HEK293 (cell line): ENCODE measurements at regions not wholly inside any gene's neighbourhood (a gene's known extent, or its start where the extent isn't known, plus 50 kb on each side); places are given as distances from the start of the nearest gene placed in this dataset.

Experiments
- CTCF ChIA-PET: fragments of 350-600 bp; formaldehyde crosslinking; extraction: SDS; loops from one replicate; lab custom pipeline; 2021; ENCODE audit warnings: antibody characterized with exemption; lab: Yijun Ruan, JAX
- POLR2A ChIA-PET: fragments of 300-600 bp; formaldehyde crosslinking; extraction: SDS; loops from one replicate; lab custom pipeline; 2020; ENCODE audit warnings: antibody characterized with exemption, inconsistent platforms; lab: Yijun Ruan, JAX
- H3K27ac ChIP-seq: fragments of 200-500 bp; sonication (Bioruptor generic); 2 replicates; pipeline ENCODE4 v1.5.1; 2014; ENCODE audit warnings: low read depth, low read length, control low read depth, inconsistent platforms; ENCODE audit errors: extremely low read depth
- H3K36me3 ChIP-seq, 2 experiments: fragments of 200-500 bp in 1 of 2; sonication (Bioruptor generic) in 1 of 2; 1 replicate in 1 of 2; 2 replicates in 1 of 2; pipeline ENCODE4 v1.5.1; 2014 to 2017; ENCODE audit warnings: inconsistent platforms in 2 of 2, low read length in 2 of 2; ENCODE audit not compliant: control insufficient read depth in 2 of 2, insufficient read depth in 1 of 2
- H3K4me1 ChIP-seq: fragments of 200-500 bp; sonication (Bioruptor generic); 2 replicates; pipeline ENCODE4 v1.5.1; 2014; ENCODE audit warnings: mild to moderate bottlenecking, low read length, inconsistent platforms; ENCODE audit not compliant: control insufficient read depth, insufficient read depth
- H3K4me3 ChIP-seq: 2 replicates; pipeline ENCODE4 v1.5.1; 2011; ENCODE audit warnings: low read depth, mild to moderate bottlenecking, control low read depth, low read length, moderate library complexity
- H3K9me3 ChIP-seq: fragments of 200-500 bp; sonication (Bioruptor generic); 2 replicates; pipeline ENCODE4 v1.5.1; 2014; ENCODE audit warnings: low read depth, low read length, inconsistent platforms; ENCODE audit not compliant: control insufficient read depth, insufficient read depth
- AEBP2 ChIP-seq: fragments of 450-650 bp; formaldehyde crosslinking; IDR thresholded peaks from 2 replicates; pipeline ENCODE4 v1.5.1; 2016; ENCODE audit warnings: missing biosample characterization, missing genetic modification characterization, borderline replicate concordance
- BCL11A ChIP-seq: fragments of 450-650 bp; formaldehyde crosslinking; IDR thresholded peaks from 2 replicates; pipeline ENCODE4 v1.5.1; 2016; ENCODE audit warnings: low read depth, missing biosample characterization, missing genetic modification characterization
- EGR2 ChIP-seq: fragments of 450-650 bp; formaldehyde crosslinking; IDR thresholded peaks from 2 replicates; pipeline ENCODE4 v1.5.1; 2016; ENCODE audit warnings: low read depth, missing biosample characterization, missing genetic modification characterization
- HOXD13 ChIP-seq: sonication (generic); formaldehyde crosslinking; IDR thresholded peaks from 2 replicates; pipeline ENCODE4 v1.8.0; 2022; ENCODE audit warnings: missing genetic modification reagents, borderline replicate concordance
- OSR2 ChIP-seq: fragments of 450-650 bp; formaldehyde crosslinking; IDR thresholded peaks from 2 replicates; pipeline ENCODE4 v1.5.1; 2016; ENCODE audit warnings: missing biosample characterization, missing genetic modification characterization
- PRDM10 ChIP-seq: fragments of 450-650 bp; formaldehyde crosslinking; IDR thresholded peaks from 2 replicates; pipeline ENCODE4 v1.5.1; 2016; ENCODE audit warnings: missing biosample characterization, missing genetic modification characterization
- REPIN1 ChIP-seq: fragments of 450-650 bp; formaldehyde crosslinking; IDR thresholded peaks from 2 replicates; pipeline ENCODE4 v1.5.1; 2017; ENCODE audit warnings: missing biosample characterization, missing genetic modification characterization, low read depth
- YY2 ChIP-seq: fragments of 450-650 bp; formaldehyde crosslinking; IDR thresholded peaks from 2 replicates; pipeline ENCODE4 v1.5.1; 2016; ENCODE audit warnings: missing biosample characterization, missing genetic modification characterization
- ZBTB1 ChIP-seq: fragments of 450-650 bp; formaldehyde crosslinking; IDR thresholded peaks from 2 replicates; pipeline ENCODE4 v1.5.1; 2016; ENCODE audit warnings: missing biosample characterization, missing genetic modification characterization
- ZIC2 ChIP-seq: fragments of 450-650 bp; formaldehyde crosslinking; IDR thresholded peaks from 2 replicates; pipeline ENCODE4 v1.5.1; 2016; ENCODE audit warnings: missing biosample characterization, missing genetic modification characterization
- ZNF174 ChIP-seq: fragments of 450-650 bp; formaldehyde crosslinking; IDR thresholded peaks from 2 replicates; pipeline ENCODE4 v1.5.0; 2017; ENCODE audit warnings: missing biosample characterization, mild to moderate bottlenecking, missing genetic modification characterization
- ZNF324 ChIP-seq: fragments of 450-650 bp; formaldehyde crosslinking; IDR thresholded peaks from 2 replicates; pipeline ENCODE4 v1.5.1; 2016; ENCODE audit warnings: missing biosample characterization, missing genetic modification characterization
- ZNF335 ChIP-seq: fragments of 450-650 bp; formaldehyde crosslinking; conservative IDR thresholded peaks from 2 replicates; pipeline ENCODE4 v1.5.1; 2016; ENCODE audit warnings: missing biosample characterization, missing genetic modification characterization
- ZNF391 ChIP-seq: fragments of 450-650 bp; formaldehyde crosslinking; IDR thresholded peaks from 2 replicates; pipeline ENCODE4 v1.5.1; 2016; ENCODE audit warnings: low read depth, missing biosample characterization, missing genetic modification characterization, borderline replicate concordance
- ZNF416 ChIP-seq: fragments of 450-650 bp; formaldehyde crosslinking; IDR thresholded peaks from 2 replicates; pipeline ENCODE4 v1.5.1; 2016; ENCODE audit warnings: missing biosample characterization, missing genetic modification characterization
- ZNF423 ChIP-seq: fragments of 450-650 bp; formaldehyde crosslinking; IDR thresholded peaks from 2 replicates; pipeline ENCODE4 v1.5.1; 2016; ENCODE audit warnings: missing biosample characterization, missing genetic modification characterization
- ZNF426 ChIP-seq: fragments of 450-650 bp; formaldehyde crosslinking; IDR thresholded peaks from 2 replicates; pipeline ENCODE4 v1.5.1; 2017; ENCODE audit warnings: missing biosample characterization, missing genetic modification characterization, mild to moderate bottlenecking, inconsistent platforms, moderate library complexity
- ZNF488 ChIP-seq: fragments of 450-650 bp; formaldehyde crosslinking; IDR thresholded peaks from 2 replicates; pipeline ENCODE4 v1.5.1; 2016; ENCODE audit warnings: missing biosample characterization, missing genetic modification characterization
- ZNF529 ChIP-seq: fragments of 450-650 bp; formaldehyde crosslinking; IDR thresholded peaks from 2 replicates; pipeline ENCODE4 v1.5.1; 2017; ENCODE audit warnings: missing genetic modification characterization, missing biosample characterization; ENCODE audit not compliant: insufficient replicate concordance
- ZNF561 ChIP-seq: fragments of 450-650 bp; IDR thresholded peaks from 2 replicates; pipeline ENCODE4 v1.5.1; 2018; ENCODE audit warnings: missing biosample characterization, missing genetic modification characterization, borderline replicate concordance
- ZNF585B ChIP-seq: fragments of 450-650 bp; formaldehyde crosslinking; IDR thresholded peaks from 2 replicates; pipeline ENCODE4 v1.5.1; 2016; ENCODE audit warnings: missing biosample characterization, missing genetic modification characterization
- ZNF624 ChIP-seq: fragments of 450-650 bp; formaldehyde crosslinking; IDR thresholded peaks from 2 replicates; pipeline ENCODE4 v1.5.1; 2017; ENCODE audit warnings: missing biosample characterization, missing genetic modification characterization
- ZNF670 ChIP-seq: fragments of 450-650 bp; formaldehyde crosslinking; IDR thresholded peaks from 2 replicates; pipeline ENCODE4 v1.5.1; 2016; ENCODE audit warnings: missing biosample characterization, missing genetic modification characterization, low read depth
- ZNF791 ChIP-seq: fragments of 450-650 bp; formaldehyde crosslinking; IDR thresholded peaks from 2 replicates; pipeline ENCODE4 v1.5.1; 2016; ENCODE audit warnings: missing biosample characterization, missing genetic modification characterization
- ZNF843 ChIP-seq: fragments of 450-650 bp; formaldehyde crosslinking; IDR thresholded peaks from 2 replicates; pipeline ENCODE4 v1.5.1; 2016; ENCODE audit warnings: missing biosample characterization, missing genetic modification characterization
- TF ChIP-seq, protein P1 (sequence below): fragments of 450-650 bp; formaldehyde crosslinking; IDR thresholded peaks from 2 replicates; pipeline ENCODE4; 2016; ENCODE audit warnings: missing biosample characterization, missing genetic modification characterization

DNA sequence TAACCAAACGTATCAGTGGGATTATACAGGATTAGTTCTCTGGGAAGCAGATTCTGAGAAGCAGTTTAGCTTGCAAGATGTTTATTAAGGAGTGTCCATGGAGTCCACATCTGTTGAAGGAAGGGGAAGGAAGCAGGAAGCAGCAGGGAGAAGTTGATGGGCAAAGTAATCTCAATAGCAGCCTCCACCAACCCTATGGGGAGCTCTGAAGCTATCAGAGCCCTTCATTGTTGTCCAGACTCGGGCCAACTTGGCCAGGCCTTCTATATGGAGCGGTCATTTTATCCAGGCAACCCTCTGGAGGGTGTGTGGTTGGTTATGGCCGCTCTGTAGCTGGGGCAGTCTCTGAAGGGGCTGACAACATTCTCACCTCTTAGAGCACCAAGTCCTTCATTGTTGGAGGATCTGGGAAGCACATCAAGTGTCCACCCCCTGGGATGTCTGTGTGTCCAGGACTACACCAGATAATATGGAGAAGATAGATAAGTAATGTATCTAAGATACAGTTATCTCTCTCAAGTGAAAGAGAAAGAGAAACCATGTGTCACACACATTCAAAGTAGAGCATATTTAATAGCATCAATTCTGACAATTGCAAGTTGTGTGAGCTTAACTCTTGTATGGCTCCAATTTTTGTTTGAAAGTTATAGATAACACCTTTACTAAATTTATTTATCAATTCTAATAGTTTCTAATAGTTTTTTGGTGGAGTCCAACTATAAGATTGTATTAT, 101.7 kb upstream of the TRIM77 start:
- Histone ChIP-seq H3K9me3 (no peaks in the 10 kb centered on the region), H3K4me3 (no peak overlapping the region), H3K36me3 (no peaks in the 10 kb centered on the region), H3K27ac (no peak overlapping the region), H3K4me1 (no peaks in the 10 kb centered on the region)
- ChIA-PET CTCF (no interaction called here), POLR2A (no interaction called here)
- TF ChIP-seq ZNF529 = no peak
- TF ChIP-seq HOXD13 (CRISPR knock-in tag) = no peak
- TF ChIP-seq EGR2 (tag by site-specific recombination) = no peak
- no peak for TF ChIP-seq ZBTB1 (tag by site-specific recombination)
- no peak for TF ChIP-seq ZNF391
- no peak for TF ChIP-seq OSR2 (tag by site-specific recombination)
- TF ChIP-seq ZNF843 (tag by site-specific recombination) = no peak
- TF ChIP-seq ZNF423 = no peak
- TF ChIP-seq ZNF791 = no peak
- no peak for TF ChIP-seq BCL11A (tag by site-specific recombination)

GRCh38 chr11:89612096-89612495, 98.0 kb upstream of the TRIM77 start:
- Histone ChIP-seq H3K4me1 (no peaks in the 10 kb centered on the region), H3K4me3 (no peak overlapping the region), H3K9me3 (no peaks in the 10 kb centered on the region), H3K36me3 (no peaks in the 10 kb centered on the region), H3K27ac (no peak overlapping the region)
- CTCF ChIA-PET = no interaction called here
- POLR2A ChIA-PET = no interaction called here
- TF ChIP-seq ZNF843 (tag by site-specific recombination) = no peak
- TF ChIP-seq ZNF174 (tag by site-specific recombination) = no peak
- TF ChIP-seq ZNF561 (tag by site-specific recombination) = no peak
- no peak for TF ChIP-seq ZNF624 (tag by site-specific recombination)
- no peak for TF ChIP-seq REPIN1 (tag by site-specific recombination)
- TF ChIP-seq, protein P1, sequence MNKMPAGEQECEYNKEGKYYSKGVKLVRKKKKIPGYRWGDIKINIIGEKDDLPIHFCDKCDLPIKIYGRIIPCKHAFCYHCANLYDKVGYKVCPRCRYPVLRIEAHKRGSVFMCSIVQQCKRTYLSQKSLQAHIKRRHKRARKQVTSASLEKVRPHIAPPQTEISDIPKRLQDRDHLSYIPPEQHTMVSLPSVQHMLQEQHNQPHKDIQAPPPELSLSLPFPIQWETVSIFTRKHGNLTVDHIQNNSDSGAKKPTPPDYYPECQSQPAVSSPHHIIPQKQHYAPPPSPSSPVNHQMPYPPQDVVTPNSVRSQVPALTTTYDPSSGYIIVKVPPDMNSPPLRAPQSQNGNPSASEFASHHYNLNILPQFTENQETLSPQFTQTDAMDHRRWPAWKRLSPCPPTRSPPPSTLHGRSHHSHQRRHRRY (tag by site-specific recombination) = no peak
- TF ChIP-seq AEBP2 (tag by site-specific recombination) = no peak
- no peak for TF ChIP-seq YY2
- TF ChIP-seq ZIC2 (tag by site-specific recombination) = no peak
- no peak for TF ChIP-seq ZNF426 (tag by site-specific recombination)
- TF ChIP-seq ZNF324 (tag by site-specific recombination) = no peak
- TF ChIP-seq ZNF585B (tag by site-specific recombination) = no peak
- no peak for TF ChIP-seq PRDM10 (tag by site-specific recombination)
- no peak for TF ChIP-seq ZBTB1 (tag by site-specific recombination)
- TF ChIP-seq ZNF670 (tag by site-specific recombination) = no peak
- no peak for TF ChIP-seq ZNF416 (tag by site-specific recombination)
- TF ChIP-seq ZNF488 (tag by site-specific recombination) = no peak
- TF ChIP-seq ZNF335 = no peak
- TF ChIP-seq, all 188 proteins: peak for 0
